A549 (cell line): ENCODE measurements at regions not wholly inside any gene's neighbourhood (a gene's known extent, or its start where the extent isn't known, plus 50 kb on each side); places are given as distances from the start of the nearest gene placed in this dataset.
"Not testable (repeated sequence)": the region's sequence is repeated elsewhere in the genome, so short reads cannot be mapped to it uniquely, and the experiment has no call there.

Experiments used
- ATAC-seq, 2 experiments: fragments of 200-7000 bp in 1 of 2; fragments of >200 bp in 1 of 2; cut with Nextera tagmentation in 1 of 2; cut with Tn5 transposase in 1 of 2; 3 replicates each; pipeline versions ENCODE4 v1.8.0 to v1.9.1; 2018 to 2020; ENCODE audit warnings: mild to moderate bottlenecking in 1 of 2, moderate library complexity in 1 of 2
- CTCF ChIA-PET: fragments of 300-600 bp; sonication (Branson Sonifier 250); formaldehyde crosslinking; extraction: SDS; loops from one replicate; lab custom pipeline; 2021; ENCODE audit warnings: antibody characterized with exemption, inconsistent platforms; lab: Yijun Ruan, JAX
- POLR2A ChIA-PET: fragments of 350-600 bp; formaldehyde crosslinking; extraction: SDS; loops from one replicate; lab custom pipeline; 2021; ENCODE audit warnings: antibody characterized with exemption, inconsistent platforms; lab: Yijun Ruan, JAX
- DNase-seq, 2 experiments: peaks; one replicate each; pipeline versions ENCODE4 v3.0.0 to v3.0.0-alpha.2; 2011 to 2016; ENCODE audit warnings: low read depth in 1 of 2, low spot score in 1 of 2
- FAIRE-seq: peaks from 2 replicates; lab custom pipeline; 2011; peaks lifted over from hg19 to GRCh38; lab: Jason Lieb, UNC
- H3K27ac ChIP-seq, 2 experiments: fragments of >200 bp; sonication (Bioruptor Twin); formaldehyde crosslinking; 3 replicates each; pipeline ENCODE4 v1.5.1; 2016 to 2017
- H3K4me1 ChIP-seq: fragments of >200 bp; sonication (Bioruptor Twin); formaldehyde crosslinking; 3 replicates; pipeline ENCODE4 v1.6.1; 2016
- H3K4me2 ChIP-seq: fragments of >200 bp; sonication (Bioruptor Twin); formaldehyde crosslinking; 3 replicates; pipeline ENCODE4 v1.6.1; 2016
- H3K4me3 ChIP-seq: fragments of >200 bp; sonication (Bioruptor Twin); formaldehyde crosslinking; 3 replicates; pipeline ENCODE4 v1.5.1; 2016
- H3K9me3 ChIP-seq: fragments of >200 bp; sonication (Bioruptor Twin); formaldehyde crosslinking; 3 replicates; pipeline ENCODE4 v1.6.1; 2016
- ATOH8 ChIP-seq: fragments of 250-450 bp; sonication (Bioruptor Pico); IDR thresholded peaks from 2 replicates; pipeline ENCODE4 v1.5.0; 2020; ENCODE audit warnings: low read depth, mild to moderate bottlenecking, moderate library complexity
- CEBPB ChIP-seq, 2 experiments: fragments of >200 bp in 1 of 2; sonication (Bioruptor Twin) in 1 of 2; formaldehyde crosslinking in 1 of 2; IDR thresholded peaks; 2 replicates each; pipeline ENCODE4 v1.6.1; 2012 to 2016
- CHD4 ChIP-seq: fragments of 200-600 bp; sonication (generic); IDR thresholded peaks from 2 replicates; pipeline ENCODE4 v1.6.1; 2016; ENCODE audit warnings: antibody characterized with exemption, mild to moderate bottlenecking, borderline replicate concordance
- EHF ChIP-seq: fragments of 250-450 bp; sonication (Bioruptor Pico); IDR thresholded peaks from 2 replicates; pipeline ENCODE4 v1.5.0; 2020; ENCODE audit warnings: mild to moderate bottlenecking
- ESRRA ChIP-seq: fragments of 150-350 bp; IDR thresholded peaks from 2 replicates; pipeline ENCODE4 v1.6.1; 2014; ENCODE audit warnings: mild to moderate bottlenecking, low read length, borderline replicate concordance
- FOSB ChIP-seq: fragments of 250-450 bp; sonication (Bioruptor Pico); IDR thresholded peaks from 2 replicates; pipeline ENCODE4 v1.5.0; 2020; ENCODE audit warnings: mild to moderate bottlenecking, moderate library complexity
- HDAC2 ChIP-seq: fragments of 200-600 bp; sonication (generic); IDR thresholded peaks from 2 replicates; pipeline ENCODE4 v1.6.1; 2016
- HOXA7 ChIP-seq: fragments of 250-450 bp; sonication (Bioruptor Pico); IDR thresholded peaks from 2 replicates; pipeline ENCODE4 v1.5.0; 2020; ENCODE audit warnings: mild to moderate bottlenecking, moderate library complexity
- HOXB5 ChIP-seq: fragments of 250-450 bp; sonication (Bioruptor Pico); IDR thresholded peaks from 2 replicates; pipeline ENCODE4 v1.5.0; 2020; ENCODE audit warnings: mild to moderate bottlenecking, moderate library complexity
- JUNB ChIP-seq: fragments of >200 bp; sonication (Bioruptor Twin); formaldehyde crosslinking; IDR thresholded peaks from 2 replicates; pipeline ENCODE4 v1.6.1; 2016
- KDM5A ChIP-seq: fragments of 200-600 bp; sonication (generic); IDR thresholded peaks from 2 replicates; pipeline ENCODE4 v1.6.1; 2016; ENCODE audit warnings: antibody characterized with exemption, mild to moderate bottlenecking
- NFE2L2 ChIP-seq: fragments of 150-350 bp; conservative IDR thresholded peaks from 2 replicates; pipeline ENCODE4 v1.6.1; 2014; ENCODE audit warnings: low read length
- NR3C1 ChIP-seq: fragments of >200 bp; sonication (Bioruptor Twin); formaldehyde crosslinking; IDR thresholded peaks from 3 replicates; pipeline ENCODE4 v1.6.1; 2017
- POLR2A ChIP-seq: IDR thresholded peaks from 2 replicates; pipeline ENCODE4 v1.6.1; 2012; ENCODE audit warnings: mild to moderate bottlenecking, low read length
- POLR2AphosphoS2 ChIP-seq: conservative IDR thresholded peaks from 2 replicates; pipeline ENCODE4 v1.6.1; 2012; ENCODE audit warnings: low read length, improper control_type of control experiment, inconsistent platforms
- RCOR1 ChIP-seq: fragments of 150-350 bp; IDR thresholded peaks from 2 replicates; pipeline ENCODE4 v1.6.1; 2014; ENCODE audit warnings: antibody characterized with exemption, low read length, low read depth
- REST ChIP-seq: fragments of 200-600 bp; sonication (generic); IDR thresholded peaks from 2 replicates; pipeline ENCODE4 v1.6.1; 2016; ENCODE audit warnings: antibody characterized with exemption, mild to moderate bottlenecking, moderate library complexity
- USF2 ChIP-seq: fragments of 450-650 bp; IDR thresholded peaks from 2 replicates; pipeline ENCODE4 v1.6.1; 2014; ENCODE audit warnings: antibody characterized with exemption
- ZC3H11A ChIP-seq: fragments of 450-650 bp; IDR thresholded peaks from 2 replicates; pipeline ENCODE4 v1.6.1; 2014; ENCODE audit warnings: antibody characterized with exemption, mild to moderate bottlenecking
- ZNF302 ChIP-seq: fragments of 250-450 bp; sonication (Bioruptor Pico); IDR thresholded peaks from 2 replicates; pipeline ENCODE4 v1.9.0; 2021; ENCODE audit warnings: inconsistent platforms, mild to moderate bottlenecking, moderate library complexity
- ZSCAN20 ChIP-seq: fragments of 250-450 bp; sonication (Bioruptor Pico); IDR thresholded peaks from 2 replicates; pipeline ENCODE4 v1.8.0; 2022; ENCODE audit warnings: mild to moderate bottlenecking, moderate library complexity
- WGBS: methylation state at CpG from one replicate; pipeline ENCODE4 v1.1.6; 2017; ENCODE audit errors: missing lambda C conversion rate; 5-methylcytosine and 5-hydroxymethylcytosine counted together
- TF ChIP-seq, protein P1 (sequence below): fragments of >200 bp; sonication (Bioruptor Twin); formaldehyde crosslinking; IDR thresholded peaks from 2 replicates; pipeline ENCODE4 v1.6.1; 2016

DNA sequence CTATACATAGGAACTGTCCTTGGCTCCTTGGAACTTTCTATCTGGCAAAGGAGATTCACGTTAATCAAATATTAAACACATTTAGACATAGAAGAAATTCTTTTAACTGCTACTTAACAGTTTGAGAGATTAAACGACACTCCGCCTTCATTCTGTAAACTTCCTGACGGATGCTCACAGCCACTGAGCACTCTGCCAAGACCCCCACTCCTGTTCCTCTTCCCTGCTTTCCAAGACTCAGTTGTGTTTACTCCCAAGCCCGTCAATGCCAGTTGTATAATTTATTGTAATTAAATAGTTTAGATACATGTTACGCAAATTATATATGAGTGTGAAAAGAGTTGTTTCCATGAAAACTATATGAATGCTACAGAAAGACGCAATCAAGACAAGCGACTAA lies 321.4 kb upstream of the EPHA4 start:
- ChIA-PET POLR2A (no interaction called here), CTCF (no interaction called here)
- H3K27ac ChIP-seq = no peak overlapping the region

DNA sequence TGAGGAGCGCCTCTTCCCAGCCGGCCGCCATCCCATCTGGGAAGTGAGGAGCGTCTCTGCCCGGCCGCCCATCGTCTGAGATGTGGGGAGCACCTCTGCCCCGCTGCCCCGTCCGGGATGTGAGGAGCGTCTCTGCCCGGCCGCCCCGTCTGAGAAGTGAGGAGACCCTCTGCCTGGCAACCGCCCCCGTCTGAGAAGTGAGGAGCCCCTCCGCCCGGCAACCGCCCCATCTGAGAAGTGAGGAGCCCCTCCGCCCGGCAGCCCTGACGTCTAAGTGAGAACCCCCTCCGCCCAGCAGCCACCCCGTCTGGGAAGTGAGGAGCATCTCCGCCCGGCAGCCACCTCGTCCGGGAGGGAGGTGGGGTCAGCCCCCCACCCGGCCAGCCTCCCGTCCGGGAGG lies 319.9 kb upstream of the EPHA4 start:
- ATAC-seq, H3K4me1 ChIP-seq, H3K27ac ChIP-seq, H3K9me3 ChIP-seq, POLR2A ChIA-PET, H3K4me3 ChIP-seq, H3K4me2 ChIP-seq, FAIRE-seq, DNase-seq: not testable (repeated sequence)
- CTCF ChIA-PET = interaction anchor here (1.0 kb wide), 1 partner anchor 318 kb away, joined by 3 read pairs; no protein-coding TSS in a partner anchor
- 100% methylated on average over 3 of the region's 31 CpGs for WGBS

More for the DNA sequence above, 321.4 kb upstream of the EPHA4 start:
- FAIRE-seq = no peak
- Histone ChIP-seq H3K9me3 (no peaks in the 10 kb centered on the region), H3K4me1 (no peaks in the 10 kb centered on the region), H3K4me3 (no peak overlapping the region), H3K4me2 (no peak overlapping the region)
- WGBS = 54% methylated on average over 8 of the region's 8 CpGs
- TF ChIP-seq CHD4 (no peak), POLR2AphosphoS2 (no peak)
- no peak for DNase-seq
- ATAC-seq = no peak

DNA sequence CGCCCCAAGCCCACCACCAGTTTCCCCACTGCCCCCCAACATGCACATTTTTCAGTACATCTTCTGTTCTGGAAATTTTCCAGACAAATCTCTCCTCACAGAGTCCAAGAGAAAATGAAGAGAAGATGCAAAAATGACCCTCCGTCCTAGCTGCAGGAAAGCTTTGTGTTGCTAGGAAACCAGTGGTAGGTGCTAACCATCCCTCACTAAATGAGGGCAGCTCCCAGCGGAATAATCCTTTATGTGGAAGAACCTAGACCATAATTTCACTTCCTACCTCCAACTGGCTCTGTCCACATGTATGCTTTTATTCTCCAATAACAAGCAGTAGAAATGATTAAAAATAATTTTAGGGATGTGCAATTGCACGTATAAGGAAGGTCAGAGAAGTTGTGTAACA lies 311.9 kb upstream of the EPHA4 start:
- H3K4me3 ChIP-seq = no peak overlapping the region
- 0% methylated on average over 4 of the region's 4 CpGs for WGBS
- DNase-seq = no peak

More for the DNA sequence above, 311.9 kb upstream of the EPHA4 start:
- no peak for FAIRE-seq
- ChIA-PET CTCF (interaction anchor here (0.6 kb wide), 1 partner anchor 38 kb away, joined by 3 read pairs; no protein-coding TSS in a partner anchor), POLR2A (no interaction called here)
- no peaks in the 10 kb centered on the region for H3K9me3 ChIP-seq
- TF ChIP-seq USF2 = no peak
- TF ChIP-seq REST = no peak
- TF ChIP-seq, protein P1, sequence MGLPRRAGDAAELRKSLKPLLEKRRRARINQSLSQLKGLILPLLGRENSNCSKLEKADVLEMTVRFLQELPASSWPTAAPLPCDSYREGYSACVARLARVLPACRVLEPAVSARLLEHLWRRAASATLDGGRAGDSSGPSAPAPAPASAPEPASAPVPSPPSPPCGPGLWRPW = no peak
- TF ChIP-seq ZC3H11A = no peak
- TF ChIP-seq HDAC2 = no peak
- TF ChIP-seq NR3C1 = no peak
- TF ChIP-seq ZSCAN20 (CRISPR knock-in tag) = no peak
- TF ChIP-seq ZNF302 (CRISPR knock-in tag) = no peak
- TF ChIP-seq HOXB5 (CRISPR knock-in tag) = no peak
- TF ChIP-seq FOSB (CRISPR knock-in tag) = no peak
- no peak for TF ChIP-seq ATOH8
- no peak for TF ChIP-seq EHF
- no peak for TF ChIP-seq KDM5A
- no peak for TF ChIP-seq NFE2L2
- no peak for TF ChIP-seq HOXA7 (CRISPR knock-in tag)
- no peak for TF ChIP-seq POLR2A
- no peak for TF ChIP-seq RCOR1
- no peak for TF ChIP-seq ESRRA
- no peak for TF ChIP-seq JUNB
- TF ChIP-seq CEBPB (IDR thresholded peaks at IDR 0.05) = no peak
- no peak overlapping the region for H3K27ac ChIP-seq
- no peak overlapping the region for H3K4me2 ChIP-seq
- H3K4me1 ChIP-seq = no peaks in the 10 kb centered on the region
- ATAC-seq = no peak
